ENCODE measurements at regions not wholly inside any gene's neighbourhood (a gene's known extent, or its start where the extent isn't known, plus 50 kb on each side); places are given as distances from the start of the nearest gene placed in this dataset.
"Not testable (repeated sequence)": the region's sequence is repeated elsewhere in the genome, so short reads cannot be mapped to it uniquely, and the experiment has no call there.

DNA sequence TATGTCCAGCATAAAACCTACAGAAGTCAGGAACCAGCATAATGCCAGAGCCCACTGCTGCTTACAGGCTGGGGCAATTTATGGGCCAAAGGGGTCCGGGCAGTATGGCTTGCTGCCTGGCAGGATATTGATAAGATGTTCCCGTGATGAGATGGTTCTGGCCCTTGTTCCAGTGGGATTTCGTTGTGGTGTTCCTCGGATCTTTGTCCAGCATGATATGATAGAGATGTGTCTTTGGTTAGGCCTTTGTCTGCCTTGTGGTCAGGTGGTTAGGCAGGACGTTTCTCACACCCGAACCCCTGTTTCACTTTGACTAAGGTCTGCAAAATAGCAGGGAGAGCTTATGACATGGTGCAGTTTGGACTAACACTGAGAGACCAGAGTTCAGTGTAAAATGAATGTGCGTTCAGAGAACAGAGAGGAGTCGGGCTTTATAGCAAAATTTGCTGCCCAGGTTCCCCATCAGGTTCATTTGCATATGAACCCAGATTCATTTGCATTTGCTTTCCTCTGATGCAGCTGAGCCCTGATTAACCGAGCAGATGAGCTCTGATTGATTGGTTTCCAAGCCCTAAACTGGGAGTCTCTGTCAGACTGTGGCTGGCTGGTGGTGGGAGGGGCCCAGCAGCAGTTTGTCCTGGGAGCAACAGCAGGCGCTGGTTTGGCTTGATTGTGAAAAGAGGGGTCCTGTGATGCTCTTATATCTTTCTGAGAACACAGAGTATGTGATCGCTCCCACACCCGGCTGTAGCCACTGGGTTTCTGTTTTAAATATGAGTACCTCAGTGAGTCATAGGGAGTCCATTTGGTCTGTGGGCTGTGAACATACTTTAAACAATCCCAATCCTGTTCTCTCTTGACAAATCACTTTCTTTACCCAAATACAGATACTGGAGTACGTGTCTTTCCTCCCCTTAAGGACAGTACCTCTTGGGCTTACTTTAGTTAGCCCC lies 156.3 kb upstream of the PZP start:
- no peak for DNase-seq

DNA sequence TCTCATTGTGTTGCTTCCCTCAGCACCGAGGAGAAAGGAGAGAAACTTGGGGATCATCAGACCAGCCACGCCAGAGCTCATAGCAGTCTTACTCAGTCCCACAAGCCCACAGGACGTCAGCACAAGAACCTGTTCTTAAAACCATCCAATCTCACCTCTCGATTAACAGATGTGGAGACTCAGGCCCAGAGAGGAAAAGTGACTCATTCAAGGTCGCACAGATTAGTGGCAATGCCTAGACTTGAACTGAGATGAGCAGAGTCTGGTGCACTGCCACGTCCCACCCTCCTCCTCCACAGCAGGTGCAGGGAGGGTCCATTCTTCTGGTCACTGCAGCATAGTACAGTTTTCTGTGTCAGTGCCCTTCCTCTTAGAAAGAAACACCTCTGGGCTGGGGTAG lies 154.9 kb upstream of the PZP start:
- DNase-seq = no peak

DNA sequence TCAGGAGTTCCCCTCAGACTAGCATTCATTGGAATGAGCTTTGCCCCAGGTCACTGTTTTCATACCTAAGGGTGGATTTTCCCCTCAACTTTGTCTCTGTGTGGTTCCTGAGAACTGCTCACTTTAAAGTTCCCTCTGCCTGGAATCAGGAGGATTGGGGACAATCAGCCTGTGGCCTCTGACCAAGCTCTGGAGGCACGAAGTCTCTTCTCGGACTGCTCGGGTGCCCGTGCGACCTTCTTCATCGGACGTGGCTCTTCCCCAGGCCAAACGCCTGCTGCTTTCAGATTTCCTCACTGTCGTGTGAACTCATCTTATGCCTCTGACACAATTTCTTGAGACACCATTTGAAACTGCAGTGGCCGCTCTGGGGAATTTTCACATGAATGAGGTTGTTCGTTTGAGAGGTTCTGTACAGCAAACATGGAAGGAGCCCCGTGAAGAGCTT lies 153.7 kb upstream of the PZP start:
- no peak for DNase-seq

DNA sequence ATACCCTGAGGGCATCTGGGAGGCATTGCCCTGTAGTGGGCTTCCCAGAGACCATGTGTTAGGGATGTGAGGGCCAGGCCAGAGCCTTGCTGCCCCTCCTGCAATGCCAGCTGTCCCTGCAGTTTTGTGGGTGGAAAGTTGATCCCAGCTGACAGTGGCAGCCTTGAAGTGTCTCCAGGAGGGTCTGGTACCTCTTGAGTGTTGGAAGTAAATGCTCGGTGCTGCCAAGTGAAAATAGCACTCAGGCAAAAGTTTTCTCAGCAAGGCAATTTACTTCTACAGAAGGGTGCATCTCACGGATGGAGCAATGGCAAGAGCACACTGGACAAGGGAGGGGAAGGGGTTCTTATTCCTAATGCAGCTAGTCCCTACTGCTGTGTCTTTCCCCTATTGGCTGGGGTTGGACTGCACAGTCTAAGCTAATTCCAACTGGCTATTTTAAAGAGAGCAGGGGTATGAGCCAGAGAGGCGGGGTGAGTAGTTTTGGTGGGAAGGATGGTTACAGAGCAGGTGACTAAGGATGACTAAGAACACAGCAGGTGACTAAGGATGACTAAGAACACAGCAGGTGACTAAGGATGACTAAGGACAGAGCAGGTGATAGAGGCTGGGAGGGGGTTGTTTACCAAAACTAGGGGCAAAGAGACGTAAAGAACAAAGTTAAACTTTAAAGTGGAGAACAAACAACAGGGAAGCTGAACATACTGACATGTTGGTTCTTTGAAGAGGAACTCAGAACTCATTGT lies 146.0 kb upstream of the PZP start:
- not testable (repeated sequence) for DNase-seq

DNA sequence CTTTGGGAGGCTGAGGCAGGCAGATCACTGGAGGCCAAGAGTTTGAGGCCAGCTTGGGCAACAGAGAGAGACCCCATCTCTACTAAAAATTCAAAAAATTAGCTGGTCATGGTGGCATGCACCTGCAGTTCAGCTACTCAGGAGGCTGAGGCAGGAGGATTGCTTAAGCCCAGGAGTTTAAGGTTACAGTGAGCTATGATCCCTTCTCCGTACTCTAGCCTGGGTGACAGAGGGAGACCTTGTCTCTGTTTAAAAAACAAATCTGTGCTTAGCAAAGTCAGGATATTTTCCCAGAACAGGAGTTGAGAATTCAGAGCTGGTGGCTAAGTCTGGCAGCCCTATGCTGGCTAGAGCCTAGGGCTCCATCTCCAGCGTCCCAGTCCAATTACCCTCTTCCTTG lies 142.9 kb upstream of the PZP start:
- no peak for DNase-seq

DNA sequence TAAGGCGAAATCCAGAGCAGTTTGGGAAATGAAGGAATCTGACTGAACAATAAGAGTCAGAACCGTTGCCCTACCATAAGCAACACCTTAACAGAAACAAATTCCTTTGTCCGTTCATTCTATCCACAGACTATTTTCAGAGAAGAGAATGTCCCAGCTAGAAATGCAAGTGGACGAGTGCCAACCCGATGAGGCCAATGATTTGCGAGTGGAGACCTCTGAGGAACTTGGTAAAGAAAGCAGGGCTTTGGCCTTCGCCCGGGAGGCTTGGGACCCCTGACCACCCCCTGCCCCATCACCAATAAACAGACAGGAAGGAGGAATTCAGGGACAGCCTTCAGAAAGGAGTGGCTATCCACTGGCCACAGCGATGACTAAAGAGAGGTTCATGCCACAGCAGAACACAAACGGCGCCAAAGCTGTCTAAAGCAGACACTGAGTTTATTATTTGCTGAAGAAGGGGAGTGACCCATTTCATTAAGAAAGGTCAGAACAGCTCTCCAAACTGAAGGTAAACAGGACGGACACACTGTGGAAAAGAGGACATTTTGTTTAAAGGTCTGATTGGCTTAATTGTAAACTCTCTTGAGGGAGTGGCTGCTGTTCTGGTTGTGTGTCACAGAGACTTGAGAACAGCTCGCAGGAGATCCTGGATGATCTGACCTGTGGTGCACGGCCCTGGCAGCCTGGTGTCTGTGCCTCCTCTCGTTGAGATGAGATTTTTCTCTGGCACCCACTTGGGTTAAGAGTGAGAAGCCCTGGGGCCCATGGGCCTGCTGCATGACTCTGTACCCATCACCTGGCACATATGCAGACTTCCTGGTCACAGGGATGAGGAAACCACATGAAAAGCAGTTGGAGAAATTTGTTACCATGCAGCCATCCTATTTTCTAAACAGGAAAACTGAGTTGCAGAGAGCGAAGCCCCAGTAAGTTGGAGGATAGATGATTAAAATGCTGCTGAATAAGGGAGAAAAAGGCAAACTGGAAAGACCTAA lies 142.0 kb upstream of the PZP start:
- DNase-seq = no peak

DNA sequence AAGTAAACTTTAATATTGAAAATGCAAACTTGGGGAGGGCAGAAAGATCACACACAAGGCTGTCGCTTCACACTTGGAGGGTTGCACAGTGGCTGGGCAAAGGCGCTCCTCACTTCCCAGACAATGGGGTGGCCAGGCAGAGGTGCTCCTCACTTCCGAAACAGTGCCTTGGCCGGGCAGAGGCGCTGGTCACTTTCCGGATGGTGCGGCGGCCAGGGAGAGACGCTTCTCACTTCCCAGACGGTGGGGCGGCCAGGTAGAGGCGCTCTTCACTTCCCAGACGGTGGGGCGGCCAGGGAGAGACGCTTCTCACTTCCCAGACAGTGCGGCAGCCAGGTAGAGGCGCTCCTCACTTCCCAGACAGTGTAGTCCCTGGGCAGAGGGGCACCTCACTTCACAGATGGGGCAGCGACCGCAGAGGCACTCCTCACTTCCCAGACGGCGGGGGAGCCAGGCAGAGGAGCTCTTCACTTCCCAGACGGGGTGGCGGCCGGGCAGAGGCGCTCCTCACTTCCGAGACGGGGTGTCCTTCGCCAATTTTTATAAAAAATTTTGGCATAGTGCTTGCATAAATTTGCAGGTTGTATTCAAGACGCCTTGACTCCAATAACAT lies 140.8 kb upstream of the PZP start:
- no peak for DNase-seq

DNA sequence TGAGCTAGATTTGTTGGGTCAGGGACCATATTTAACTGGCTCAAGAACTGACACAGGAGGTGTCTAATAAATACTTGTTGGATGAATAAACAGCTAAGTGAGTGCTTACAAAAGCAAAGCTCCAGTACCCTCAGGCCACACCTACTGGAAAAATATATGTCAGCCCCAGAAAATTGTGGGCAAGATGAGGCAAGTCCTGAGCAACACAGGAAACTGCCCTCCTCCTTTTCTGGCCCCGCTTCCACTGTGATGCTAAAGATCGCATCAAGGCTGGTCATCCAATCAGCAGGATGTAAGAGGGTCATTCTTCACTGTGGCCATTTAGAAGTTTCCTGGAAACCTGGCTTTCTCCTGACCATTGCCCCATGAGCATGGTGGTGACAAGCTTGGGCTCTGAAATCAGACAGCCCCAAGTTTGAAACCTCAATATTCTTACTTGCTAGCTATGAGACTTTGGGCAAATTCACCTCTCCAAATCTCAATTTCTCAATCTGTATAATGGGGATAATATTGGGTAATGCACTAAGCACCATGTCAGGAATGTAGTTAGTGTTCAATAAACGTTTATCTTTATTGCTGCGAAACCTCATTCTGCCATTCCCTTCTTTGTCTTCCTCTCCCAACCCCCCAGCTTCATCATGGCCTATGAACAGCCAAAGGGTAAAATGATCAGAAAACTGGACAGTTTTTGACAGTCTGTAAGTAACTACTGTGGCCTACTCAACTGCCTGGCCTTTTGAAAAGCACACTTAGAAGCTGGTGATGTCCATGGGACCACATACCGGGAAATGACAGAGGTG lies 139.3 kb upstream of the PZP start:
- no peak for DNase-seq

DNA sequence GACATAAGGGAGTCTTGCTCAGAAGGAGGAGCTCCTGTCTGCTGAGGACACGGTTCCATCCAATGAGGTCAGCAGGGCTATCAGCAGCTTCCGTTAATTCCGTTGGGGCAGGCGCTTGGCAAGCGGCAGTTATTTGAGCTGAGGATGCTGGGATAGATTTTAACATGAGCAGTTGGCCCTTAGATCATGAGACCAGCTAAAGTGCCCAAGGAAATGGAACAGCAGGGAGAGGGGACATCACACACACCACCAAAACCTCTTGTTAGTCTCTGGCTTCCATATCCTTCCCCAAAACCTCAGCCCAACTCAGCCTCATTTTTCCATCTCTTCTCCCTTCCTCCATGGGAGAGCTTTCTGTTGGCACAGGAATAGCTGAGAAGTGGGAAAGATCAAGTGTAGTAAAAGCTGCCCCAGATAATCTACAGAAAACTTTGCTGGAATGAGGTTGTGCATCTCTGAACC lies 138.7 kb upstream of the PZP start:
- no peak for DNase-seq

DNA sequence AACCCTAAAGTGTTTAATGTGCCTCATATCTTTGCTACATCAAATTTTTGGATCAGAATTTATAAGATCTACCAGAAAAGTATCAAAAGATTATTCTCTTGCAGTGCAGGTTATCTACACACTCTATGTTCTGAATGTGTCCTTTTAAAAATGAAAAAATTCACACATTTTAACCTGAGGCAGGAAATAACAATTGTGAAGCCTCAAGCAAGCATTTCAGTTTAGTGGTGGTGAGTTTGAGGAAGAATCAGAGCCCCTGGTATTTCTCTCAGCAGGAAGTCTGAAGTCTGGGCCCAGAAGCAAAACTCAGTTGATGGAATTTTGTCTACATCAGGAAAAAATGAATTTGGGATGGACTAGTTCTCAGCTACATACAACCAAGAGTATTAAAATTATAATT lies 137.0 kb upstream of the PZP start:
- DNase-seq = no peak

DNA sequence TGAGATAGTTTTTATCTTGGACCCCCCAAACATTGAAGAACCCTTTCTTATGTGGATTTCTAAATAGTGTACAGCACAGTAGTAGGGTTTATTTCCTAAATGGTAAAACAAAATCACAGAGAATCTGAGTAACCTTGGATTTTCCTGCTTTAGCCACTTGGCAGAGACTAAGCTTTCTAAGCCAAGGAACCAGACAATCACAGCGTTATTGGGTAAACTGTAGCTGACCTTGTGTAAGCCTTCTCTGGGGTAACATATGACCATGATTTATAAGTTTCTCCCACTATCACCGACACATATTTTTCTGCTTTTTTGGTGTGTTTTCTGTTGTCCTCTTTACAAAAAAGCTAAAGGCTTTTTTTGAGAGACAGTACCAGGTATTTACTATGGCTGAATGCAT lies 136.3 kb upstream of the PZP start:
- no peak for DNase-seq

DNA sequence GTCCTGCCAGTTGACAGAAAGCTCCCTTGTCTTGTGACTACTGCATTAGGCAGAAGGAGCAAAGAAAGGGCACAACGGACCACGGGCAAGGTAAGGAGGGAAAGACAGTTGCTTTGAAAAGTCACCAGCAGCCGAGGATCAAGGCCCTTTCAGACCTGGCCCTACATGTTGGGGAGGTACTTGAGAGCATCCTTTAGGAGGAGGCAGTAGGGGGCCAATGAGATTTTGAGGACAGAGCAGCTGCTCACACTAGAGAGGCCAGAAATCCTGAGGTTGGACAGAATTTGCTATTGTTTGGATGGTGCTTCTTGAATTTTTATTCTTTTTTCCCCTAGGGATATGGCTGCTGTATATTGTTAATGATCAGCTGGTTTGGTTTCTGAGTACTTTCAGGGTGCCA lies 135.5 kb upstream of the PZP start:
- no peak for DNase-seq

DNA sequence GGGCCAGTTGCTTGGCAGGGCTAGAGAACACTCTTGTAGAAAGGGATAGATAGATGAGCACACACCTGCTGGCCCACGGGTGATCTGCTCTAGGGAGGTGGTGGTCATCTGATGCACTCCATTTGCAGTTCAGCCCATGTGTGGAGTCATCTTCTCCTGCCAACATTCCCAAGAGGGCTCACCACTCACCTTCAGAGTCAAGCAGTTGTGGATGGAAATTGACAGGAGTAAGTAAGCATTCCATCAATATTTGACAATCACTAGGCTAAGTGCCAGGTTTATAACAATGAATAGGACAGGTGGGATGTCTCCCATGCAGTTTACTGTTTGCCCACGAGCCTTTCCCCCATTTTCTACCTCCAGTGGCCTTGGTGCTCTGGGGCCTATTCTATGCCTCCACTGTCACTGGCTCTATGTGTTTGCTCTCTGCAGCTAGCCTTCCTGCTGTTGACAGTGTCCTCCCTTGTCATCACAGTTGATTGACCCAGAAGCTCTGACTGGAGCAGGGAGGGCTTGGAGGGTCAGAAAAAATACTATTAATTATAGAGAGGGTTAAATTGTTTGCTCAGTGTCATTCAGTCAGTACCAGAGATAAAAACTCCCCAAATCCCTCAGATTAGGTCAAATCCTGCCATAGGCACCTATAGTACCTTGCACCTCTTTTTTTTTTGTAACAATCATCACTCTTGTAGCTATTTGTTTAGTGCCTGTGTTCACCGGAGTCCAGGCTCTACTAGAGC lies 134.6 kb upstream of the PZP start:
- DNase-seq = no peak

DNA sequence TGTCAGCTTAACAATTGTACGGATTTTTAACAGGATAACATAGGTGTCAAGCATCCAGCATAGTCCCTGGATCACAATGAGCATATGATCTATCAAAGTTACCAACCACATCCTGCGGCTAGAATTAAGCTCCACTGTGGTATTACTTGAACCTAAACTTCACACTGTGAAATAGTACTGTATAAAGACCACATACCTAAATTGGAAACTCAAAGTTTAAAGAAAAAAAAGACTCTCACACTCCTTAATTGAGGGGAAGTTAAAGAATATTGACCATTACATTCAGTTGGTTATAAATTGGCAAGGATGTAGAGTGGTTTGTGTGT lies 133.0 kb upstream of the PZP start:
- DNase-seq = no peak

DNA sequence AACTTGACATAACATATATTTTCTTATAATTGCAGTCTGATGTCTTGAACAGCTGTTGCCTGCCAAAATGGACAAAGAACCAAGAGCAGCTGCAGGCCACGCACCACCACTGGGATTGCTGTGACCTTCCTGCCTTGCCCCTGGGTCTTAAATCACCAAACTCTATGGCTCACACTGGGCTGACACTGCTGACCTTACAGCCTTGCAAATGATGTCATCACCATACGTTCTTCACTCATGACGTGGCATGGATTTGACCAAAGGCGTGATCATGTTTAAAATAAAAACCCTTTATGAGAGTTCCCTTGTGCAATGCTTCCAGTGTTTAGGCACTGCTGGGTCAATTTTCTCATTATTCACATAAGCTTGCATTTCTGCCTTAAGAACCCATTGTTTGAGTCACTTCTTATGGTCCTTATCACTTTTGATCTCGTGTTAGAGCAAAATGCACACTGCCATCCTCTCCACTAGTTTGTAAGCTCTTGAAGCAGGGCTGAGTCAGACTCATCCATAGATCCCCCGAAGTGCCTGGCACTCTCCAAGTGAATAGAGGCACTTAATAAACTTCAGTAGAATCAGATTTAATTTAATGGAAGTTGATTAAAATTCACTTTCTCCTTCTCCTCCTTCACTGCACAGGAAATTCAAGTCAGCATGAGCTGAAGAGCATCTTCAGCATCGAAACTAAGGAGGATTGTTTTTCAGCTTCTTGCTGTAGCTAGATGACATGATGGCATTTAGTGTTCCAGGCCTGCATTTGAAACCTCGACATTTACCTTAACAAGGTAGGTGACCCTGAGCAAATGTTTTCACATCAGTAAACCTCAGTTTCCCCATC lies 132.4 kb upstream of the PZP start:
- DNase-seq = peak; percentile 46

DNA sequence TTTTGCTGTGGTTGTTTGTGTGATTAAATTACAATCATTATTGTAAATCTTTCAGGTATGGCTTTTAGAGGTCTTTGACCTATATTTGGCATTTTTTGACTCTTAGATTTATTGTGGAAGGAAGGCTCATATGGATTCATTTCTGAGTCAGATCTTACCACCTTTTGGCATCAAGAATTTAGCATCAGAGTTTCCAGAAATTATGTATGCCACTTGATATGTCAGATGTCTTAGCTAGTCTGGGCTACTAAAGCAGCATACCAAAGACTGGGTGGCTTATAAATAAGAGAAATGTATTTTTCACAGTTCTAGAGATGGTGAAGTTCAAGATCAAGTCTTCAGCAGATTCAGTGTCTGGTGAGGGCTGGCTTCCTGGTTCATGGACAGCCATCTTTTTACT lies 129.5 kb upstream of the PZP start:
- DNase-seq = no peak

DNA sequence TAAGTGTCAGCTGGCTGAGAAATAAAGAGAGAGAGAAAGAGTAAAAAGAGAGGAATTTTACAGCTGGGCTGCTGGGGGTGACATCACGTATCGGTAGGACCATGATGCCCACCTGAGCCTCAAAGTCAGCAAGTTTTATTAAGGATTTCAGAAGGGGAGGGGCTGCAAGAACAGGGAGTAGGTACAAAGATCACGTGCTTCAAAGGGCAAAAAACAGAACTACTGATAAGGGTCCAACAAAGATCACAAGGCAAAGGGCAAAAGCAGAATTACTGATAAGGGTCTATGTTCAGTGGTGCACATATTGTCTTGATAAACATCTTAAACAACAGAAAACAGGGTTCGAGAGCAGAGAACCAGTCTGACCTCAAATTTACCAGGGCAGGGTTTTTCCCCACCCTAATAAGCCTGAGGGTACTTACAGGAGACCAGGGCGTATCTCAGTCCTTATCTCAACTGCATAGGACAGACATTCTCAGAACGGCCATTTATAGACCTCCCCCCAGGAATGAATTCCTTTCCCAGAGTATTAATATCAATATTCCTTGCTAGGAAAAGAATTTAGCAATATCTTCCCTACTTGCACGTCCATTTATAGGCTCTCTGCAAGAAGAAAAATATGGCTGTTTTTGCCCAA lies 128.3 kb upstream of the PZP start:
- not testable (repeated sequence) for DNase-seq

DNA sequence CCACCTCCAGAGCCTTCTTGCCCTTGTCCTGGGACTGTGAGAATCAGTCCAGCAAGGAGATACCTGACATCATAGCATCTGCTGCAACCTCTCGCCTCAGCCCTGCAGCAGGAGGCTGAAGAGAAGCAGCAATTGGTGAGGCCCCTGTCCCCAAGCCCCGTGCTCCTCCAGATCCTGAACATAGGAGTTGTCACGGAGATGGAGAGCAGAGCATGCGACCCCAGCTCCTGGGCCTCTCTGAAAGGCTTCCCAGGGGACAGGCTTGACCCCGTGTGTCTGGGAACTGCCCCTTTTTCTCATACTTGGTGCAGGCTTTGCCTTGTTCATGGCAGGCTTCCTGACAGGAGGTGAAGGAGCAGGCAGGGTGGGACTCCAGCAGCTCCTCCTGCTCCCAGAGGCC lies 127.7 kb upstream of the PZP start:
- DNase-seq = no peak

DNA sequence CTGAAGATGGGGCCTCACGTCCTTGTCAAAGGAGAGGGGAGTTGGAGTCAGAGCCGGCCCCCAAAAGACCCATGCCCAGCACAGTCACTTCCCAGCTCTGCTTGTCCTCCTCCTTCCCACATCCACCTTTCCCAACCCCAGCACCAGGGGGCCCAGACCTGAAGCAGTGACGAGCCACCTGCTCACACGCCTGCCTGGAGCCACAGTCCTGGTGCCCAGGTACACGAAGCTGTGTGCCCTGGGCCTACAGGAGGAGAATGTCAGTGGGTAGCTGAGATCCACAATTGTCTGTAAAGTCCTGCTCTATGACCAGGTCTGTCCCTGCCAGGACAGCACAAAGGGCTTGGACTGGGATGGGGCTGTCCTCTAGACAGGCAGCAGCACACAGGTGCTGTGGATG lies 126.8 kb upstream of the PZP start:
- DNase-seq = no peak
